ENCODE measurements at regions not wholly inside any gene's neighbourhood (a gene's known extent, or its start where the extent isn't known, plus 50 kb on each side); places are given as distances from the start of the nearest gene placed in this dataset.
"Not testable (repeated sequence)": the region's sequence is repeated elsewhere in the genome, so short reads cannot be mapped to it uniquely, and the experiment has no call there.

- Mint-ChIP-seq H3K27me3 (ENCODE audit: low read depth in 3 of 3) (peaks cover 0 to 4% (median 1%) of the 10 kb centered on the region in 3 donors), H3K27ac (no peak overlapping the region), H3K4me3 (no peak overlapping the region), H3K9me3 (peaks cover 1 to 9% (median 5%) of the 10 kb centered on the region in 7 donors), H3K4me1 (no peaks in the 10 kb centered on the region), H3K36me3 (no peaks in the 10 kb centered on the region)
- Histone ChIP-seq H4K20me1 (ENCODE audit: insufficient read depth, low read length) (no peaks in the 10 kb centered on the region), H3K27ac (ENCODE audit: low read depth in 1 of 2, low read length in 2 of 2) (no peak overlapping the region), H2AFZ (ENCODE audit: insufficient read depth, low read depth, low read length, poor library complexity, severe bottlenecking) (no peak overlapping the region), H3K36me3 (replicated peaks in 1 of 2; ENCODE audit: control insufficient read depth in 1 of 2, insufficient read depth in 2 of 2, low read length in 2 of 2) (no peaks in the 10 kb centered on the region), H3K4me3 (replicated peaks in 1 of 3; ENCODE audit: low read depth in 2 of 3, low read length in 3 of 3) (no peak overlapping the region), H3K4me1 (ENCODE audit: control insufficient read depth in 1 of 2, insufficient read depth in 2 of 2, low read length in 2 of 2) (no peaks in the 10 kb centered on the region), H3K9ac (ENCODE audit: insufficient read depth, low read length, poor library complexity, severe bottlenecking) (no peak overlapping the region), H3K9me3 (replicated peaks in 1 of 2; ENCODE audit: control insufficient read depth in 1 of 2, insufficient read depth in 1 of 2, low read length in 2 of 2) (no peaks in the 10 kb centered on the region), H3K79me2 (ENCODE audit: insufficient read depth, low read length) (no peaks in the 10 kb centered on the region), H3K27me3 (ENCODE audit: control insufficient read depth in 2 of 2, insufficient read depth in 2 of 2, low read length in 2 of 2) (no peaks in the 10 kb centered on the region), H3K4me2 (replicated peaks; ENCODE audit: extremely low read depth, low read length, poor library complexity, severe bottlenecking) (no peak overlapping the region)
- intact Hi-C loops (cut with micrococcal nuclease), result no loop called here
- no peak for TF ChIP-seq CTCF (IDR thresholded peaks at IDR 0.05)
- 52% methylated on average over 2 of the region's 5 CpGs for WGBS (ENCODE audit: insufficient coverage)
- DNase-seq, result no peak
Measured at GRCh38 chr12:97985834-97986233, 523.2 kb downstream of the RMST start.

- H3K36me3 Mint-ChIP-seq; H3K27me3 Mint-ChIP-seq (ENCODE audit: low read depth in 3 of 3); H3K4me3 Mint-ChIP-seq; H3K27ac ChIP-seq (ENCODE audit: low read depth in 1 of 2, low read length in 2 of 2); H3K27ac Mint-ChIP-seq; H3K4me2 ChIP-seq (replicated peaks; ENCODE audit: extremely low read depth, low read length, poor library complexity, severe bottlenecking); H3K9ac ChIP-seq (ENCODE audit: insufficient read depth, low read length, poor library complexity, severe bottlenecking); H3K4me3 ChIP-seq (replicated peaks in 1 of 3; ENCODE audit: low read depth in 2 of 3, low read length in 3 of 3); H4K20me1 ChIP-seq (ENCODE audit: insufficient read depth, low read length); H3K4me1 Mint-ChIP-seq; H2AFZ ChIP-seq (ENCODE audit: insufficient read depth, low read depth, low read length, poor library complexity, severe bottlenecking); H3K36me3 ChIP-seq (replicated peaks in 1 of 2; ENCODE audit: control insufficient read depth in 1 of 2, insufficient read depth in 2 of 2, low read length in 2 of 2); DNase-seq; intact Hi-C loops (cut with micrococcal nuclease); H3K9me3 ChIP-seq (replicated peaks in 1 of 2; ENCODE audit: control insufficient read depth in 1 of 2, insufficient read depth in 1 of 2, low read length in 2 of 2); H3K4me1 ChIP-seq (ENCODE audit: control insufficient read depth in 1 of 2, insufficient read depth in 2 of 2, low read length in 2 of 2); H3K27me3 ChIP-seq (ENCODE audit: control insufficient read depth in 2 of 2, insufficient read depth in 2 of 2, low read length in 2 of 2); H3K79me2 ChIP-seq (ENCODE audit: insufficient read depth, low read length): not testable (repeated sequence)
- H3K9me3 Mint-ChIP-seq, result peaks cover 2 to 16% (median 8%) of the 10 kb centered on the region in 7 donors
Measured at GRCh38 chr12:97988588-97988987, 526.0 kb downstream of the RMST start.
